LNCAP (cell line): ENCODE measurements at regions not wholly inside any gene's neighbourhood (a gene's known extent, or its start where the extent isn't known, plus 50 kb on each side); places are given as distances from the start of the nearest gene placed in this dataset.

Experiments
- TF ChIP-seq, protein P1 (sequence below): fragments of 450-650 bp; IDR thresholded peaks from 2 replicates; pipeline ENCODE4 v1.5.1; 2017; ENCODE audit warnings: mild to moderate bottlenecking

DNA sequence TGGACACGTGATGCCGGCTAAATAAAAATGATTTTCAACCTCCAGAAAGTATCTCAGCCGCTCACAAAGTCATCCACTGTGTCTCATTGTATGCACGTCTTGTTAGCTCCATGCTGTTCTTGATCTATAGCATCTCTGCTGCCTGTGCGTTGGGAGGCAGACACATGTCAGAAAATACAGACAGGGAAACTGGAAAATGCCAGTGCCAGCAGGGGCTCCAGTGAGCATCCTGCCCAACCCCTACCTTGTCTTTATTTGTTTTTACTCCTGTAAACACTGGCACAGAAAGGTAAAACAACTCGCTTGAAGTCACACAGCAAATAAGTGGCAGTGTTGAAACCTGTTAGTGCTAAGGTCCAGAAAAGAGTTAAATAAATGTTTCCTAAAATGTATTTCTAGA, 208.1 kb upstream of the ASIC2 start:
- TF ChIP-seq, protein P1, sequence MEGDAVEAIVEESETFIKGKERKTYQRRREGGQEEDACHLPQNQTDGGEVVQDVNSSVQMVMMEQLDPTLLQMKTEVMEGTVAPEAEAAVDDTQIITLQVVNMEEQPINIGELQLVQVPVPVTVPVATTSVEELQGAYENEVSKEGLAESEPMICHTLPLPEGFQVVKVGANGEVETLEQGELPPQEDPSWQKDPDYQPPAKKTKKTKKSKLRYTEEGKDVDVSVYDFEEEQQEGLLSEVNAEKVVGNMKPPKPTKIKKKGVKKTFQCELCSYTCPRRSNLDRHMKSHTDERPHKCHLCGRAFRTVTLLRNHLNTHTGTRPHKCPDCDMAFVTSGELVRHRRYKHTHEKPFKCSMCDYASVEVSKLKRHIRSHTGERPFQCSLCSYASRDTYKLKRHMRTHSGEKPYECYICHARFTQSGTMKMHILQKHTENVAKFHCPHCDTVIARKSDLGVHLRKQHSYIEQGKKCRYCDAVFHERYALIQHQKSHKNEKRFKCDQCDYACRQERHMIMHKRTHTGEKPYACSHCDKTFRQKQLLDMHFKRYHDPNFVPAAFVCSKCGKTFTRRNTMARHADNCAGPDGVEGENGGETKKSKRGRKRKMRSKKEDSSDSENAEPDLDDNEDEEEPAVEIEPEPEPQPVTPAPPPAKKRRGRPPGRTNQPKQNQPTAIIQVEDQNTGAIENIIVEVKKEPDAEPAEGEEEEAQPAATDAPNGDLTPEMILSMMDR = no peak

DNA sequence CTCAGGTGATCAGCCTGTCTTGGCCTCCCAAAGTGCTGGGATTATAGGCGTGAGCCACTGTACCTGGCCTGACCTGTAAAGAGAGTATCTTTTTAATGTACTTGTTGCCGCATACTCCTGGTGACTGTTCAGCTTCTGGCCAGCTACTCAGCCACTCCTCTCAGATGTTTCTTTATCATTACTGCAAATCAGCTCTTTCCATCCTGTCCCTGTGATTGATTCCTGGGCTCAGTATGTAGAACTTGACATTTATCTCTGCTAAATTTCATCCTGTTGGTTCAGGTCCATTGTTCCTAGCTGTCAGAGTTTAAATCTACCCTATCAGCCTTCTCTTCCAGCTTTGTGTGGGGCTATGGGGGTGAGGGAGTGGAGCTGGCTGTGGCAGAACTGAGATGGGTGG, 211.5 kb upstream of the ASIC2 start:
- TF ChIP-seq, protein P1 = no peak

DNA sequence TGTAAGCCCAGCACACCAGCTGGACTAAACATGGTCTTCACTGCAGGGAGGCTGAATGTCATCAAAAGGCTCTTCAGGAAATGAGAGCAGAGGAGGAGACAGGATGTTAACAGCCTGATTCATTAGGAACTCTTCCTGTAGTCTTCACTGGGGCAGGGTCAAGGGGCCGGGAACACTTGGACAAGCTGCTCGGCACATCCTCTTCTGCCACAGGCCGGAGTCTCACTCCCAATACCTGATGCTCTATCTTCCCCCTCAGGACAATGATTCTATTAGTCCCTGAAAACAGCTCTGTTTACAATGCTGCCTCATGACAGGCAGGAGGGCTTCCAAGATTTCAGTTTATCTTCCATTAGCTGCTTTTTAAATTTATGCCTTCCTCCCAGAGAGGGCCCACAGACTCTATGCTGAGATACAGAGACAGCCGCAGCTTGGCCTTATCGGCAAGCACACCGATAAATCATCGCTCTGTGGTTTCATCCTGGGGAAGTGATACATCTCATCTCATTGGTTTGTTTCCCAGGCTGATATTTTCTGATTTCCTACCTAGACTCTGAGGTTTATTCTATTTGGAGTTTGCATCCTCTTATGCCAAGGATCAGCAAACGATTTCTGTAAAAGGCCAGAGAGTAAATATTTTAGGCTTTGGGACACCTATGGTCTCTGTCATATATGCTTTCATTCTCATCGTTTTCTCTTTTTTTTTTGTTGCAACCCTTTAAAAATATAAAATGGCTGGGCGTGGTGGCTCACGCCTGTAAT, 214.0 kb upstream of the ASIC2 start:
- TF ChIP-seq, protein P1 = no peak

DNA sequence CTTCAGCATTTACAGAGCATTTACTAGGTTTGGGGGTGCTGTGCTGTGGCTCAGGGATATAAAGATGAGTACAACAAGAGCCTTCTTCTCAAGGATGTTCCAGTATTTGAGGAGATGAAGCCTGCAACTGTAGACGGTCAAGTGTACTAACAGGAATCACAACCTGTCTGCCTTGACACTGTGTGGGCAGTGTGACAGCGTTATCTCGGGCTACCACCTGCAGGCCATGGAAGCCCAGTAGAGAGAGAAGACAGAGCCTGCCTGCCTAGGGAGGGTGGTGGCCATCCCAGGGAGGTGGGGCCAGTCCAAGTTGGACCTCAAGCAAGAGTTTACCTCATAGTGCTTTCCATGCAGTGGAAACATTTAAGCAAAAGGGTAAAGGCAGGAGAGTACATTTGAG, 215.1 kb upstream of the ASIC2 start:
- TF ChIP-seq, protein P1 = no peak

DNA sequence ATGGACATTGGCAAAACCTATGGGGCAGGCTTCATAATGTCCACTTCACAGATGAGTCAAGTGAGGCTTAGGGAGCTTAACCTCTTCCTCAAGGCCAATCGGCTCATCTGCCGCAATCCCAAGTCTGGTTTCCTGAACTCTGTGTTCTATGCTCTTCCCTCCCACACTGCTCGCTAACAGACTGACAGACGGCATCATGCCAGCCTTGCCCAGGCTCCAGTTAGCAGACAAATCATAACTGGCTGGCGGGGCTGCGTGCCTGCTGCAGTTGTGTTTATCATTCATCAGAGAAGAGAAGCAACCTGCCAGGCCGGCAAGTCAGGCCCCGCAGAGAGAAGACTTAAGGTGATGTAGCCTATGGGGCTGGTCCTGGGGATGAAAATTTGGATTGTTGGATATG, 216.2 kb upstream of the ASIC2 start:
- TF ChIP-seq, protein P1 = no peak

DNA sequence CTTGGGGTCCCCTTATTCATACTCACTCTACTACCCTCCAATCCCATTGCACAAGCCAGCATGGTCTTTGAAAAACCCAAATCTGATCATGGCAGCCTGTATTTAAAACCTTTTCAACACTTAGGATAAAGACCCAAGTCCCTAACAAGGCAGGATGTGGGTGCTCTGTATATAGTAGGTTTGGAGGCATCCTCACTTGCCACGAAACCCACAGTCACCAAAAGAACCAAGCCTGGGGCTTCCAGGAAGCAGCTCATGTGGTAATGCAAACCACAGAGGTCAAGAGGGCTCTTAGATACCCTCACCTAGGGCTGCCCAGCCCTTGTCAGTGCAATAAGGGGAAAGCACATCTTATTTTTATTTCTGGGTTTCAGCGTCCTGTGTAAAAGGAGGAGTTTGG, 218.6 kb upstream of the ASIC2 start:
- TF ChIP-seq, protein P1 = no peak

DNA sequence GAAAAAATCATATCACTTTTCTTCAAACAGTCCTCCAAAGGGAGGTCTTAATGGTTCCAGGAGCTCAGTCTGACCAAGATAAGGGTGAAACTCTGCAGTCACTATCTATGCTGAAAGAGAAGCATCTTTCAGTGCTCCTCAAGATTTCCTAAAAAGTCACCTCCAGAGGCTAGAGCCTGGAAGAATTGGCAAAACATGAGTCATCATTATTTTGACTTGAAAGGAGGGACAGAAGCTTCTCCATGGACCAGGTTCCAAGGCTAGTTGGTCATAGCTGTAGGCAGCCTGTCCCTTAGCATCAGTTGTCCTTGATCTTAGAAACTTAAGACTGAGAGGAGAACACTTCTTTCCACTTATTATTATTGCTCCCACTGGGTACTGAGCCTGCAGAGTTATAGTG, 219.0 kb upstream of the ASIC2 start:
- TF ChIP-seq, protein P1 = no peak

DNA sequence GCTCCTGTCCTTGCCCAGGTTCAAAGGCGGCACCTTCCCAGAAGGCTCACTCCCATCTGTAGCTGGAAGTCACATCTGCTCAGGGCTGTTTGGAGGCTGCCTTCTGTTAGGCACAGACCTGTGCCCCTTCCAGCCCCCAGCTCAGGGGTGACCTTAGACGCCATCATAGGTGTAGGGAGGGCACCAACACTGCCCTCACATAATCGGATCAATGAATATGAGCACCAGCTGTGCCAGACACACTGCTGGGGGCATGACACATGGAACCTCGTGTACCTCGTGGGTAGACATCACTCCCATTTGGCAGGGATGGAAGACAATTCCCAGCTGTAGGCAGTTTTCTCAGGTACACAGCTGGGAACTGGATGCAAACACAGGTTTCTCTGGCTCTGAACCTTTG, 220.7 kb upstream of the ASIC2 start:
- TF ChIP-seq, protein P1 = no peak
